OCI-LY3 (cell line): ENCODE measurements at regions not wholly inside any gene's neighbourhood (a gene's known extent, or its start where the extent isn't known, plus 50 kb on each side); places are given as distances from the start of the nearest gene placed in this dataset.

Source experiments
- EZH2phosphoT487 ChIP-seq: fragments of 200-600 bp; shearing (Covaris generic); IDR thresholded peaks from 2 replicates; pipeline ENCODE4 v1.6.1; 2018; ENCODE audit warnings: antibody characterized with exemption, mixed run types, low read depth
- TF ChIP-seq, protein P1 (sequence below): fragments of 200-600, 300-600 bp; sonication (generic); IDR thresholded peaks from 2 replicates; pipeline ENCODE4 v1.5.1; 2014; ENCODE audit warnings: antibody characterized with exemption, low read length, low read depth

DNA sequence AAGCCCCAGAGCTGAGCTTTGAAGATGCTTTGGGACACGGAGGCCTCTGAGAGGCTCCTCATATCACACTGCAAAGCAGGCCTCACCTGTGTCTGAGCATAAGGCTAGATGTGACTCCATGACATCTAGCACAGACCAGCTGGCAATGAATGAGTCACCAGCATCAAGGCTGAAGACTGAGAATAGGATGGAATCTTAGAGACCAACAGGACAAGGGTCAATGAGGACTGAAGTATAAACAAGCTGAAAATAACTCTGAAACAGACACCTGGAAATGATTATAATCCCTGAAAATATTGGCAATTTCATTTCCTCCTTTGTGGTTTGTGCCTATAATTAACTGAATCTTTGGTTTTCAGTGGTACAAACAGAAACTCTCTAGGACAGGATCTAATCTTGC, 87.1 kb upstream of the PRPS1 start:
- TF ChIP-seq, protein P1, sequence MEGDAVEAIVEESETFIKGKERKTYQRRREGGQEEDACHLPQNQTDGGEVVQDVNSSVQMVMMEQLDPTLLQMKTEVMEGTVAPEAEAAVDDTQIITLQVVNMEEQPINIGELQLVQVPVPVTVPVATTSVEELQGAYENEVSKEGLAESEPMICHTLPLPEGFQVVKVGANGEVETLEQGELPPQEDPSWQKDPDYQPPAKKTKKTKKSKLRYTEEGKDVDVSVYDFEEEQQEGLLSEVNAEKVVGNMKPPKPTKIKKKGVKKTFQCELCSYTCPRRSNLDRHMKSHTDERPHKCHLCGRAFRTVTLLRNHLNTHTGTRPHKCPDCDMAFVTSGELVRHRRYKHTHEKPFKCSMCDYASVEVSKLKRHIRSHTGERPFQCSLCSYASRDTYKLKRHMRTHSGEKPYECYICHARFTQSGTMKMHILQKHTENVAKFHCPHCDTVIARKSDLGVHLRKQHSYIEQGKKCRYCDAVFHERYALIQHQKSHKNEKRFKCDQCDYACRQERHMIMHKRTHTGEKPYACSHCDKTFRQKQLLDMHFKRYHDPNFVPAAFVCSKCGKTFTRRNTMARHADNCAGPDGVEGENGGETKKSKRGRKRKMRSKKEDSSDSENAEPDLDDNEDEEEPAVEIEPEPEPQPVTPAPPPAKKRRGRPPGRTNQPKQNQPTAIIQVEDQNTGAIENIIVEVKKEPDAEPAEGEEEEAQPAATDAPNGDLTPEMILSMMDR = no peak
- no peak for TF ChIP-seq EZH2phosphoT487
